AG10803 (cell line): ENCODE measurements at regions not wholly inside any gene's neighbourhood (a gene's known extent, or its start where the extent isn't known, plus 50 kb on each side); places are given as distances from the start of the nearest gene placed in this dataset.

ENCODE experiments used
- DNase-seq: peaks from one replicate; pipeline ENCODE4 v3.0.0; 2010; ENCODE audit warnings: low read depth
- H3K4me3 ChIP-seq: 2 replicates; pipeline ENCODE4 v1.5.1; 2011; ENCODE audit warnings: mild to moderate bottlenecking, low read length, control low read depth
- TF ChIP-seq, protein P1 (sequence below): conservative IDR thresholded peaks from 2 replicates; pipeline ENCODE4 v1.5.1; 2011; ENCODE audit warnings: mild to moderate bottlenecking, low read length, control low read depth, inconsistent platforms

DNA sequence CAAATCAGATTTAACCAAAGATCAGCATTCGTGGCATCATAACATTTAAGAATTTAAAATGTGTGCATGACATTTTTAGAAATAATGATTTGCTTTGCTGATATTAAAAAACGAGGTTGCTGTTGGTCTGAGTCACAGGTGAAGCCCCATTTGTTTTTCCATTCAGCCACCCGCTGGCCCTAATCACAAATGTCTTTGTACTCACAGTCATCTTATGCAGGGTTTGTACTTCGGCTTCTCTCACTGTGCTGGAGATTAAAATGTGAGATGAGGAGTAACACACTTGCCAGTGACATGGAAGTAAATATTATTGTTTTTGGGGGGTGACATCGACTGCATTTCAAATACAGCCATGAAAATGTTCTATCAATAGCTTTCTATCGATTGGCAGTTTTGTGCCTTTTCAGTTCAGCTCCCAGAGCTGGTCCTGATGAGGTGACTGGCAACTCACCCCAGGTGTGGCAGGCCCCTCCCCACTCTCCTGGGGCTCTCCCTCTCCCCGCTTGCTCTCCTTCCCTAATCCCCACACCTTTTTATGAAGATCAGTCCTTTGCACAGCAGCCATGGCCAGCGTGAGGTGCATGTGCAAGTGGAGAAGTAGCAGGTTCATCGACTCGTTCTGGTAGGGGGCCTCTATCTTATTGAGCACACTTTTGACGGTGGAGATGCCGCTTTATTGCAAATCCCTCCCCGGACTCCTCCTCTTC is 58.8 kb upstream of the FUCA2 start:
- TF ChIP-seq, protein P1, sequence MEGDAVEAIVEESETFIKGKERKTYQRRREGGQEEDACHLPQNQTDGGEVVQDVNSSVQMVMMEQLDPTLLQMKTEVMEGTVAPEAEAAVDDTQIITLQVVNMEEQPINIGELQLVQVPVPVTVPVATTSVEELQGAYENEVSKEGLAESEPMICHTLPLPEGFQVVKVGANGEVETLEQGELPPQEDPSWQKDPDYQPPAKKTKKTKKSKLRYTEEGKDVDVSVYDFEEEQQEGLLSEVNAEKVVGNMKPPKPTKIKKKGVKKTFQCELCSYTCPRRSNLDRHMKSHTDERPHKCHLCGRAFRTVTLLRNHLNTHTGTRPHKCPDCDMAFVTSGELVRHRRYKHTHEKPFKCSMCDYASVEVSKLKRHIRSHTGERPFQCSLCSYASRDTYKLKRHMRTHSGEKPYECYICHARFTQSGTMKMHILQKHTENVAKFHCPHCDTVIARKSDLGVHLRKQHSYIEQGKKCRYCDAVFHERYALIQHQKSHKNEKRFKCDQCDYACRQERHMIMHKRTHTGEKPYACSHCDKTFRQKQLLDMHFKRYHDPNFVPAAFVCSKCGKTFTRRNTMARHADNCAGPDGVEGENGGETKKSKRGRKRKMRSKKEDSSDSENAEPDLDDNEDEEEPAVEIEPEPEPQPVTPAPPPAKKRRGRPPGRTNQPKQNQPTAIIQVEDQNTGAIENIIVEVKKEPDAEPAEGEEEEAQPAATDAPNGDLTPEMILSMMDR, result no peak
- H3K4me3 ChIP-seq, result no peak overlapping the region
- DNase-seq, result no peak

DNA sequence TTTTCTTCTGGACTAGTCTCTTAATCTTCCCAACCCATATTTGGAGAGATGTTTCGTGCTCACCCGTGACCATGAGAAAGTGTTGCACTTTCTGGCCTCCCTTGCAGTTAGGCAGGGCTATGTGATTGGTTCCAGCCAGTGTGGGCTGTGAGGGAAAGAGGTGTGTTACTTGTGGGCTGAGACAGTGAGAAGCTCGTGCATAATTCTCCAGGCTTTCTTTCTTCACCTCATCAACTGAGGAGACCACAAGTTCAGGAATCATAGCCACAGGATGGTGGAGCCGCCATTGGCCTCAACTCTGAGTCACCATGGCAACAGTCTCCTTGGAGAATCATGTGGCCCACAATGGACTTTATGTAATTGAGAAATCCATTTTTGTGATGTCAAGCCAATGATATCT is 57.5 kb upstream of the FUCA2 start:
- TF ChIP-seq, protein P1, result no peak
- peak; percentile 92 for DNase-seq
- peak overlapping the region; percentile 3; the same call in 1 of the 2 replicates for H3K4me3 ChIP-seq

DNA sequence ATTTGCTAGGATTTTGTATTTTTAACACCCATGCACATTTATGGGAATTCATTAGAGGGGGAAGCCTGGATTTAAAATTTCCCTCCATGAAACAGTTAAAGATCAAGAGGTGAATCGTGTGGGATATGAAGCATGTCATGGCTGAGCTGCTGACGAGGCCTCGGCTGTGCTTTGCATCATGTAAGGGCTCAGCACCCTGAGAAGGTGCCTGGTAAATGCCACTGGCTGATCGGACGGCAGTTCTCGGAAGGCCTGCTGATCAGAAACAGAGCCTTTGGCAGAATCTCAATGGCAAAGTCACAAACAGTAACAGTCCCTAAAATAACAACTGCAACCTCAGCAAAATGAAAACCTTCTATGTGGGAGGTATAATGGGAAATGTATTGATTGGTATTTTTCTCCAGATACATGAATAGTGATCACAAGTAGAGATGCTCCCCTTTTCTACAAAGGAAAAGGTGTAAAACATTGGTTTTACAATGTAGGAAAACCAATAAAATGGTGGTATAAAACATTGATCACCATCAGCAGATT is 53.0 kb upstream of the FUCA2 start:
- H3K4me3 ChIP-seq, result no peak overlapping the region
- DNase-seq, result peak; percentile 34
- TF ChIP-seq, protein P1, result no peak

DNA sequence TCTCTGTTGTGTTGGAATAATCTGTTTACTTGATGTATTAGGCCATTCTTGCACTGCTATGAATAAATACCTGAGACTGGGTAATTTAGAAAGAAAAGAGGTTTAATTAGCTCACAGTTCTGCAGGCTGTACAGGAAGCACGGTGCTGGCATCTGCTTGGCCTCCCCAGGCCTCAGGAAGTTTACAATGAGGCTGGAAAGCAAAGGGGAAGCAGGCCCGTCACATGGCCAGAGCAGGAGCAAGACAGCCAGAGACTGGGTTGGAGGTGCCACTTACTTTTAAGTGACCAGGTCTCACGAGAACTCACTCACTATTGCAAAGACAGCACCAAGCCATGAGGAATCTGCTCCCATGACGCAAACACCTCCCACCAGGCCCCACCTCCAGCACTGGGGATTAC is 50.6 kb upstream of the FUCA2 start:
- no peak overlapping the region for H3K4me3 ChIP-seq
- TF ChIP-seq, protein P1, result no peak
- no peak for DNase-seq
